Upper lobe of left lung (tissue), 6 donors: ENCODE measurements at regions not wholly inside any gene's neighbourhood (a gene's known extent, or its start where the extent isn't known, plus 50 kb on each side); places are given as distances from the start of the nearest gene placed in this dataset.
A peak's percentile ranks its signal among the peaks of the same experiment; 100 is the strongest.
"Not testable (repeated sequence)": the region's sequence is repeated elsewhere in the genome, so short reads cannot be mapped to it uniquely, and the experiment has no call there.

Experiments used
- ATAC-seq, 2 donors: fragments of 200-7000 bp; cut with Tn5 transposase; one replicate each; pipeline ENCODE4 v1.9.1; 2022; ENCODE audit warnings: mild to moderate bottlenecking in 2 of 2, moderate library complexity in 2 of 2; ENCODE audit not compliant: low FRiP score in 2 of 2
- DNase-seq, 2 donors: peaks; one replicate each; pipeline ENCODE4 v3.0.0-alpha.2; 2019 to 2020
- H3K27ac ChIP-seq, 4 donors: fragments of 200-600 bp; sonication (generic); one replicate each; pipeline ENCODE4 v1.5.1; 2016 to 2019
- H3K27me3 ChIP-seq, 4 donors: fragments of 200-600 bp; sonication (generic); one replicate each; pipeline ENCODE4 v1.5.1; 2017 to 2019
- H3K36me3 ChIP-seq, 4 donors: fragments of 200-600 bp; sonication (generic); one replicate each; pipeline ENCODE4 v1.5.1; 2016 to 2019
- H3K4me1 ChIP-seq, 4 donors: fragments of 200-600 bp; sonication (generic); one replicate each; pipeline ENCODE4 v1.5.1; 2018 to 2019
- H3K4me3 ChIP-seq, 4 donors: fragments of 200-600 bp; sonication (generic); one replicate each; pipeline ENCODE4 v1.5.1; 2017 to 2019; ENCODE audit warnings: mild to moderate bottlenecking in 2 of 4, moderate library complexity in 1 of 4
- H3K9me3 ChIP-seq, 4 donors: fragments of 200-600 bp; sonication (generic); one replicate each; pipeline ENCODE4 v1.5.1; 2018 to 2019
- CTCF ChIP-seq, 6 experiments: fragments of 450-650 bp in 4 of 6; fragments of 200-600 bp in 2 of 6; sonication (generic) in 2 of 6; IDR thresholded peaks; one replicate each; pipeline ENCODE4 v1.5.1; 2016 to 2019; ENCODE audit warnings: antibody characterized with exemption in 6 of 6
- EP300 ChIP-seq, 4 donors: sonication (generic); formaldehyde crosslinking; IDR thresholded peaks; one replicate each; pipeline ENCODE4 v1.5.1; 2017; ENCODE audit warnings: antibody characterized with exemption in 4 of 4, control low read depth in 2 of 4
- POLR2A ChIP-seq, 4 donors: fragments of 450-650 bp; IDR thresholded peaks; one replicate each; pipeline ENCODE4 v1.5.1; 2016 to 2017; ENCODE audit warnings: antibody characterized with exemption in 4 of 4, mild to moderate bottlenecking in 2 of 4
- POLR2AphosphoS5 ChIP-seq, 2 donors: sonication (generic); formaldehyde crosslinking; IDR thresholded peaks; one replicate each; pipeline ENCODE4 v1.5.1; 2017; ENCODE audit warnings: antibody characterized with exemption in 2 of 2
- WGBS, 2 donors: methylation state at CpG; one replicate each; pipeline ENCODE4 v1.1.5; 2017 to 2018; 5-methylcytosine and 5-hydroxymethylcytosine counted together
- donor health status: DM: no; HTN: no; CAD: no; lungs with moderate emphysema.
- donor health status: DM: no; HTN: yes; CAD: no; lungs with severe emphysema.

- Histone ChIP-seq H3K27ac (no peak overlapping the region), H3K9me3 (no peaks in the 10 kb centered on the region), H3K4me1 (no peaks in the 10 kb centered on the region), H3K27me3 (no peaks in the 10 kb centered on the region), H3K4me3 (no peak overlapping the region), H3K36me3 (no peaks in the 10 kb centered on the region)
- DNase-seq (peak in 1 of 2 donors; percentile 60), ATAC-seq (no peak)
- 45 to 51% methylated on average over 18 to 20 of the region's 21 CpGs for WGBS, 2 donors
- no peak for TF ChIP-seq EP300 (IDR thresholded peaks at IDR 0.05)
- no peak for TF ChIP-seq POLR2AphosphoS5 (IDR thresholded peaks at IDR 0.05)
- TF ChIP-seq POLR2A (IDR thresholded peaks at IDR 0.05) = no peak
- TF ChIP-seq CTCF (IDR thresholded peaks at IDR 0.05) = no peak
Measured at GRCh38 chr11:69874984-69875624, 55.9 kb upstream of the FGF3 start.

DNA sequence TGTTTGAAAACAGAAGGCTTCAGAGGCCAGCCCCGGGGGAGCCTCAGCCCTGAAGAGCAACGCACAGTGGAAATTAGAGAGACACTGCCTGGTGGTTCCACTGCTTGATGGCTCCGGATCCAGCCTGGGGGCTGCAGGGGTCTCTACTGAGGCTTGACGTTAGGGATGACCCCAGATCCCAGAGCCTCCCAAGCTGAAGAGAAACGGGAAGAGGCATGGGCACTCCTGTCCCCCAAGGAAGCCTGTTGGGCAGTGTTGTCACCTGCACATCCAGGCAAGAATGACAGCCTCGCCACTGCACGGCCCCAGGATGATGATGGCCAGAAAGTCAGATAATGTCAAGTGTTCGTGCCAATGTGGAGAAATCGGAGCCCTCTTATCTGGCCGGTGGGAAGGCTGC lies 56.8 kb upstream of the FGF3 start:
- ATAC-seq = no peak
- Histone ChIP-seq H3K9me3 (no peaks in the 10 kb centered on the region), H3K4me3 (no peak overlapping the region), H3K4me1 (no peaks in the 10 kb centered on the region), H3K27me3 (no peaks in the 10 kb centered on the region), H3K27ac (no peak overlapping the region), H3K36me3 (no peaks in the 10 kb centered on the region)
- WGBS, 2 donors = 81 to 98% methylated on average over 10 of the region's 10 CpGs
- TF ChIP-seq EP300 (IDR thresholded peaks at IDR 0.05) = no peak
- peak in 1 of 2 donors; percentile 17 for DNase-seq

- TF ChIP-seq POLR2AphosphoS5 (IDR thresholded peaks at IDR 0.05) = no peak
- no peak for TF ChIP-seq EP300 (IDR thresholded peaks at IDR 0.05)
- Histone ChIP-seq H3K27ac (no peak overlapping the region), H3K36me3 (no peaks in the 10 kb centered on the region), H3K27me3 (no peaks in the 10 kb centered on the region), H3K4me1 (no peaks in the 10 kb centered on the region), H3K9me3 (no peaks in the 10 kb centered on the region), H3K4me3 (no peak overlapping the region)
- WGBS, 2 donors = 81 to 84% methylated on average over 3 to 8 of the region's 8 CpGs
- DNase-seq = peak in 1 of 2 donors; percentile 8
- no peak for ATAC-seq
Measured at GRCh38 chr11:69877235-69877634, 58.0 kb upstream of the FGF3 start.

- not testable (repeated sequence) for H3K9me3 ChIP-seq, ATAC-seq
- DNase-seq = peak in 1 of 2 donors; percentile 13
Measured at GRCh38 chr11:69877704-69878103, 58.5 kb upstream of the FGF3 start.

GRCh38 chr11:69878144-69878883 lies 59.1 kb upstream of the FGF3 start:
- Histone ChIP-seq H3K27me3 (no peaks in the 10 kb centered on the region), H3K9me3 (no peaks in the 10 kb centered on the region), H3K36me3 (no peaks in the 10 kb centered on the region), H3K27ac (no peak overlapping the region), H3K4me1 (no peaks in the 10 kb centered on the region), H3K4me3 (no peak overlapping the region)
- 79 to 86% methylated on average over 7 to 12 of the region's 12 CpGs for WGBS, 2 donors
- DNase-seq (peak in 1 of 2 donors; percentile 13), ATAC-seq (no peak)
- no peak for TF ChIP-seq EP300 (IDR thresholded peaks at IDR 0.05)
- no peak for TF ChIP-seq POLR2A (IDR thresholded peaks at IDR 0.05)
- TF ChIP-seq CTCF (IDR thresholded peaks at IDR 0.05) = no peak
- TF ChIP-seq POLR2AphosphoS5 (IDR thresholded peaks at IDR 0.05) = no peak

More at GRCh38 chr11:69877704-69878103, 58.5 kb upstream of the FGF3 start:
- H3K4me3 ChIP-seq, H3K27ac ChIP-seq, H3K4me1 ChIP-seq, H3K27me3 ChIP-seq, H3K36me3 ChIP-seq: not testable (repeated sequence)
- WGBS, 2 donors = 91 to 93% methylated on average over 7 of the region's 7 CpGs

- H3K4me1 ChIP-seq = no peaks in the 10 kb centered on the region
- DNase-seq = peak; percentile 17 to 68
- H3K9me3 ChIP-seq = no peaks in the 10 kb centered on the region
- TF ChIP-seq POLR2AphosphoS5 (IDR thresholded peaks at IDR 0.05) (no peak), EP300 (IDR thresholded peaks at IDR 0.05) (no peak), CTCF (IDR thresholded peaks at IDR 0.05) (no peak), POLR2A (IDR thresholded peaks at IDR 0.05) (no peak)
- no peak for ATAC-seq
- no peaks in the 10 kb centered on the region for H3K36me3 ChIP-seq
- 31 to 59% methylated on average over 3 to 11 of the region's 11 CpGs for WGBS, 2 donors
- no peak overlapping the region for H3K27ac ChIP-seq
- H3K4me3 ChIP-seq = no peak overlapping the region
- no peaks in the 10 kb centered on the region for H3K27me3 ChIP-seq
Measured at GRCh38 chr11:69878927-69879728, 59.9 kb upstream of the FGF3 start.
